ENCODE measurements at regions not wholly inside any gene's neighbourhood (a gene's known extent, or its start where the extent isn't known, plus 50 kb on each side); places are given as distances from the start of the nearest gene placed in this dataset.

GRCh38 chr3:18111796-18112232 lies 313.3 kb downstream of the SATB1 start:
- H3K36me3 ChIP-seq (ENCODE audit: control insufficient read depth in 1 of 2, insufficient read depth in 2 of 2, low read length in 2 of 2) = no peaks in the 10 kb centered on the region
- no peak overlapping the region for H3K4ac ChIP-seq (ENCODE audit: low read depth, low read length)
- DNase-seq = no peak
- H3K23ac ChIP-seq (ENCODE audit: low read length) = no peak overlapping the region
- H3K4me1 ChIP-seq (ENCODE audit: control insufficient read depth in 1 of 2, insufficient read depth in 2 of 2, low read length in 2 of 2) = no peaks in the 10 kb centered on the region
- no peak overlapping the region for H3K4me3 ChIP-seq (ENCODE audit: low read depth, low read length)
- no peak overlapping the region for H3K9ac ChIP-seq (ENCODE audit: low read length)
- no CpG with 5 or more reads among the region's 6 CpGs for WGBS (ENCODE audit: extremely low coverage, insufficient coverage, insufficient read length)
- no peak overlapping the region for H3K4me2 ChIP-seq (ENCODE audit: low read length)
- H2AFZ ChIP-seq (ENCODE audit: insufficient read depth, low read length, poor library complexity) = no peak overlapping the region
- H2BK12ac ChIP-seq (ENCODE audit: low read length) = no peak overlapping the region
- H4K12ac ChIP-seq (ENCODE audit: low read depth, low read length) = no peak overlapping the region
- no peak overlapping the region for H3K27ac ChIP-seq (ENCODE audit: low read depth, low read length)
- no peaks in the 10 kb centered on the region for H3K27me3 ChIP-seq (ENCODE audit: insufficient read depth, low read length)
- H2BK5ac ChIP-seq (ENCODE audit: low read depth, low read length, poor library complexity) = no peak overlapping the region
- H4K91ac ChIP-seq (ENCODE audit: low read depth, low read length) = no peak overlapping the region
- H3K79me2 ChIP-seq (ENCODE audit: control insufficient read depth, insufficient read depth, low read length, poor library complexity) = no peaks in the 10 kb centered on the region
- H2BK120ac ChIP-seq (ENCODE audit: insufficient read depth, low read length, poor library complexity) = no peak overlapping the region
- no peak overlapping the region for H3K14ac ChIP-seq (ENCODE audit: low read length)
- no peak overlapping the region for H3K18ac ChIP-seq (ENCODE audit: low read length)
- H3K9me3 ChIP-seq (ENCODE audit: insufficient read depth, low read depth, low read length) = no peaks in the 10 kb centered on the region
- no peaks in the 10 kb centered on the region for H3K79me1 ChIP-seq (ENCODE audit: low read length)
- no peak overlapping the region for H2AK5ac ChIP-seq (ENCODE audit: low read length)
- no peak overlapping the region for H4K8ac ChIP-seq (ENCODE audit: low read depth, low read length)

- Histone ChIP-seq H3K36me3 (ENCODE audit: control insufficient read depth in 1 of 2, insufficient read depth in 2 of 2, low read length in 2 of 2) (no peaks in the 10 kb centered on the region), H4K91ac (ENCODE audit: low read depth, low read length) (no peak overlapping the region), H3K9ac (ENCODE audit: low read length) (no peak overlapping the region), H3K4ac (ENCODE audit: low read depth, low read length) (no peak overlapping the region), H3K9me3 (ENCODE audit: insufficient read depth, low read depth, low read length) (no peaks in the 10 kb centered on the region), H3K4me2 (ENCODE audit: low read length) (no peak overlapping the region), H2AFZ (ENCODE audit: insufficient read depth, low read length, poor library complexity) (no peak overlapping the region), H3K18ac (ENCODE audit: low read length) (no peak overlapping the region), H4K12ac (ENCODE audit: low read depth, low read length) (no peak overlapping the region), H3K14ac (ENCODE audit: low read length) (no peak overlapping the region), H2BK120ac (ENCODE audit: insufficient read depth, low read length, poor library complexity) (no peak overlapping the region), H2BK5ac (ENCODE audit: low read depth, low read length, poor library complexity) (no peak overlapping the region), H3K4me1 (ENCODE audit: control insufficient read depth in 1 of 2, insufficient read depth in 2 of 2, low read length in 2 of 2) (peaks cover 8% of the 10 kb centered on the region in 2 experiments), H3K79me2 (ENCODE audit: control insufficient read depth, insufficient read depth, low read length, poor library complexity) (no peaks in the 10 kb centered on the region), H3K4me3 (ENCODE audit: low read depth, low read length) (no peak overlapping the region), H2BK12ac (ENCODE audit: low read length) (no peak overlapping the region), H2AK5ac (ENCODE audit: low read length) (no peak overlapping the region), H3K79me1 (ENCODE audit: low read length) (no peaks in the 10 kb centered on the region), H3K27me3 (ENCODE audit: insufficient read depth, low read length) (no peaks in the 10 kb centered on the region), H4K8ac (ENCODE audit: low read depth, low read length) (no peak overlapping the region), H3K27ac (ENCODE audit: low read depth, low read length) (no peak overlapping the region), H3K23ac (ENCODE audit: low read length) (no peak overlapping the region)
- WGBS (ENCODE audit: extremely low coverage, insufficient coverage, insufficient read length) = no CpG with 5 or more reads among the region's 3 CpGs
- no peak for DNase-seq
Observed at GRCh38 chr3:18103591-18103990, 321.5 kb downstream of the SATB1 start.

GRCh38 chr3:18100121-18100520 lies 325.0 kb downstream of the SATB1 start:
- H3K4ac ChIP-seq (ENCODE audit: low read depth, low read length) = no peak overlapping the region

GRCh38 chr3:18099611-18100010 lies 325.5 kb downstream of the SATB1 start:
- Histone ChIP-seq H3K27ac (ENCODE audit: low read depth, low read length) (no peak overlapping the region), H3K23ac (ENCODE audit: low read length) (no peak overlapping the region), H3K18ac (ENCODE audit: low read length) (no peak overlapping the region), H3K27me3 (ENCODE audit: insufficient read depth, low read length) (no peaks in the 10 kb centered on the region), H2BK12ac (ENCODE audit: low read length) (no peak overlapping the region), H4K8ac (ENCODE audit: low read depth, low read length) (no peak overlapping the region), H3K4me3 (ENCODE audit: low read depth, low read length) (no peak overlapping the region), H2AK5ac (ENCODE audit: low read length) (no peak overlapping the region), H3K4ac (ENCODE audit: low read depth, low read length) (no peak overlapping the region), H3K79me1 (ENCODE audit: low read length) (no peaks in the 10 kb centered on the region), H3K9me3 (ENCODE audit: insufficient read depth, low read depth, low read length) (peaks cover 2% of the 10 kb centered on the region), H4K12ac (ENCODE audit: low read depth, low read length) (no peak overlapping the region), H3K36me3 (ENCODE audit: control insufficient read depth in 1 of 2, insufficient read depth in 2 of 2, low read length in 2 of 2) (no peaks in the 10 kb centered on the region), H2AFZ (ENCODE audit: insufficient read depth, low read length, poor library complexity) (no peak overlapping the region), H3K79me2 (ENCODE audit: control insufficient read depth, insufficient read depth, low read length, poor library complexity) (no peaks in the 10 kb centered on the region), H3K14ac (ENCODE audit: low read length) (no peak overlapping the region), H3K4me1 (ENCODE audit: control insufficient read depth in 1 of 2, insufficient read depth in 2 of 2, low read length in 2 of 2) (peaks cover 8% of the 10 kb centered on the region in 2 experiments), H2BK5ac (ENCODE audit: low read depth, low read length, poor library complexity) (no peak overlapping the region), H4K91ac (ENCODE audit: low read depth, low read length) (no peak overlapping the region), H3K9ac (ENCODE audit: low read length) (no peak overlapping the region), H3K4me2 (ENCODE audit: low read length) (no peak overlapping the region), H2BK120ac (ENCODE audit: insufficient read depth, low read length, poor library complexity) (no peak overlapping the region)
- DNase-seq = no peak
- no CpG with 5 or more reads among the region's 5 CpGs for WGBS (ENCODE audit: extremely low coverage, insufficient coverage, insufficient read length)

More at GRCh38 chr3:18100121-18100520, 325.0 kb downstream of the SATB1 start:
- H3K27me3 ChIP-seq (ENCODE audit: insufficient read depth, low read length) = no peaks in the 10 kb centered on the region
- no peak overlapping the region for H3K9ac ChIP-seq (ENCODE audit: low read length)
- no peaks in the 10 kb centered on the region for H3K79me2 ChIP-seq (ENCODE audit: control insufficient read depth, insufficient read depth, low read length, poor library complexity)
- no peak overlapping the region for H3K4me3 ChIP-seq (ENCODE audit: low read depth, low read length)
- H3K79me1 ChIP-seq (ENCODE audit: low read length) = no peaks in the 10 kb centered on the region
- H3K18ac ChIP-seq (ENCODE audit: low read length) = no peak overlapping the region
- H3K36me3 ChIP-seq (ENCODE audit: control insufficient read depth in 1 of 2, insufficient read depth in 2 of 2, low read length in 2 of 2) = no peaks in the 10 kb centered on the region
- no peak overlapping the region for H2AFZ ChIP-seq (ENCODE audit: insufficient read depth, low read length, poor library complexity)
- no peak for DNase-seq
- no peak overlapping the region for H2AK5ac ChIP-seq (ENCODE audit: low read length)
- peaks cover 2% of the 10 kb centered on the region for H3K9me3 ChIP-seq (ENCODE audit: insufficient read depth, low read depth, low read length)
- no peak overlapping the region for H4K12ac ChIP-seq (ENCODE audit: low read depth, low read length)
- H4K8ac ChIP-seq (ENCODE audit: low read depth, low read length) = no peak overlapping the region
- H4K91ac ChIP-seq (ENCODE audit: low read depth, low read length) = no peak overlapping the region
- no peak overlapping the region for H2BK120ac ChIP-seq (ENCODE audit: insufficient read depth, low read length, poor library complexity)
- no peak overlapping the region for H2BK5ac ChIP-seq (ENCODE audit: low read depth, low read length, poor library complexity)
- no peak overlapping the region for H2BK12ac ChIP-seq (ENCODE audit: low read length)
- H3K14ac ChIP-seq (ENCODE audit: low read length) = no peak overlapping the region
- H3K23ac ChIP-seq (ENCODE audit: low read length) = no peak overlapping the region
- peaks cover 8% of the 10 kb centered on the region in 2 experiments for H3K4me1 ChIP-seq (ENCODE audit: control insufficient read depth in 1 of 2, insufficient read depth in 2 of 2, low read length in 2 of 2)
- no peak overlapping the region for H3K4me2 ChIP-seq (ENCODE audit: low read length)
- H3K27ac ChIP-seq (ENCODE audit: low read depth, low read length) = no peak overlapping the region
